ENCODE measurements at regions not wholly inside any gene's neighbourhood (a gene's known extent, or its start where the extent isn't known, plus 50 kb on each side); places are given as distances from the start of the nearest gene placed in this dataset.
A peak's percentile ranks its signal among the peaks of the same experiment; 100 is the strongest.

DNA sequence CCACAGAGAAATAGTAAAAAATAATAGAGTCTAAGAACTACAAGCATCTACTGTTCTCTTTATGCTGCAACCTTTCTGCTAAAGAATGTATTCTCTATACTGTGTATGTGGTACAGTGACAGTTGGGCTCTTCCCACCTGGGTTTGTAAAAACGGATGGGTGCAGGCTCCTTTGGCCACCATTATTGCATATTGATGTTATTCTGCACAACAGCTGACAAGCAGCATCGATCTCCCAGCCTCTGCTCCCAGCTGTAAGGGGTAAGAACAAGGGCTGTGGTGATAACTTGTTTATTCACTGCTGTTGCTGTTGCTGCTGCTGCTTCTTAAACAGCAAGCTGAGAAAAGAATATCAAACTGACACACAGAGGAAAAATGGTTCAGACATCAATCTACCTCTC, 56.1 kb downstream of the KCNRG start:
- Histone ChIP-seq H3K9me3 (ENCODE audit: low read depth, low read length) (no peaks in the 10 kb centered on the region), H3K4me1 (ENCODE audit: insufficient read depth, low read length) (peaks cover 17% of the 10 kb centered on the region), H3K4me3 (ENCODE audit: low read length) (no peak overlapping the region), H3K27me3 (ENCODE audit: insufficient read depth, low read length) (no peaks in the 10 kb centered on the region)

DNA sequence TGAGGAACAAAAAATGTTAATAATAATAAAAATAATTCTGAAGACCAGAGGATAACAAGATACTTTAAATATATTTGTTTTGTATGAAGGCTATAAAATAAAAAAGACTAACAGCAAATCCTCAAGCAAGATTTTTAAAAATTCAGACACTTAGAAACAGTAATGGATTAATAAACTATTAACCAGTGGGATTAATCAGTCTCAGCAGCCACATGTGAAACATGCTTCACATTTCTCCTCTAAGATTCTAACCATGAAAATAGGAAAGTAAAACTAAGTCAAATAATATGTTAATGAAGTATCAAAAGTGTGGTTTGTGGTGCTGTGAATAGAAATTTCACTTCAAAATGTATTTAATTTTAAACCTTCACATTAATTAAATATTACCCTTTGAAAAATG, 57.4 kb downstream of the KCNRG start:
- H3K9me3 ChIP-seq (ENCODE audit: low read depth, low read length), result no peaks in the 10 kb centered on the region
- no peaks in the 10 kb centered on the region for H3K27me3 ChIP-seq (ENCODE audit: insufficient read depth, low read length)
- H3K4me1 ChIP-seq (ENCODE audit: insufficient read depth, low read length), result peaks cover 17% of the 10 kb centered on the region
- no peak overlapping the region for H3K4me3 ChIP-seq (ENCODE audit: low read length)

DNA sequence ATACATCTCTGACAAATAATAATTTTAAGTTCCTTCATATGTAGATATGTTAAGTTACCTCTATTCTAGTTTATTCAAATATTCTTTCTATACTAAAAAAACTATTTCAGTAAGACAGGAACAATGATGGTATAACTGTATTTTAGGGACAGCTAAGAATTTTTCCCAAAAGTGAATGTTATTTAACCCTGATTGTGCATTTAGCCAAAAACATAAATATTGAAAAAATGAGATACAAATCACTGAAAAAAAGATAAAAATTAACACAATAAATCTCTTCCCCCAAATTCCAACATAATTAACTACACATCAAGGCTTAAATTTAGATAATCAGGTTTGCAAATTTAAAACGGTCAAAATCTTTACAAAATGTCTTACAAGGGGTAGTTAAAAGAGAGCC, 58.1 kb downstream of the KCNRG start:
- no peaks in the 10 kb centered on the region for H3K27me3 ChIP-seq (ENCODE audit: insufficient read depth, low read length)
- peaks cover 17% of the 10 kb centered on the region for H3K4me1 ChIP-seq (ENCODE audit: insufficient read depth, low read length)
- H3K9me3 ChIP-seq (ENCODE audit: low read depth, low read length), result no peaks in the 10 kb centered on the region
- no peak overlapping the region for H3K4me3 ChIP-seq (ENCODE audit: low read length)

DNA sequence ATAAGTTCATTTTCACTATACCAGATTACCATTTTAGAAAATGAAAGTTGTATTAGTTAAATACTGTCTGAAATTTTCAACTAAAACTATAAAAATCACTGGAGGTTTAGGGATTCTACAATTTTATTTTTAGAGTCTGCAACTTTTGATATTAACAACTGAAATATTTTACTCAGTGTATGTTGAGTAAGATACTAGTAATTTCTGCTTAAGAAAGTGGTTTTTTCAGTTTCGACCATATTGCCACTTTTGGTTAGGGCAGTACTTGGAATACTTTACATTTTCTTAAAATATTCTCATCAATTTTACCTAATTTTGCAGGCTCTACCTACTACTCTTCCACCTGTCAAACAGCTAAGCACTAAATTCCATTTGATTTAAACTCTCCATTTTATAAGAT, 59.6 kb downstream of the KCNRG start:
- Histone ChIP-seq H3K27me3 (ENCODE audit: insufficient read depth, low read length) (no peaks in the 10 kb centered on the region), H3K9me3 (ENCODE audit: low read depth, low read length) (no peaks in the 10 kb centered on the region), H3K4me3 (ENCODE audit: low read length) (no peak overlapping the region), H3K4me1 (ENCODE audit: insufficient read depth, low read length) (peaks cover 13% of the 10 kb centered on the region)

DNA sequence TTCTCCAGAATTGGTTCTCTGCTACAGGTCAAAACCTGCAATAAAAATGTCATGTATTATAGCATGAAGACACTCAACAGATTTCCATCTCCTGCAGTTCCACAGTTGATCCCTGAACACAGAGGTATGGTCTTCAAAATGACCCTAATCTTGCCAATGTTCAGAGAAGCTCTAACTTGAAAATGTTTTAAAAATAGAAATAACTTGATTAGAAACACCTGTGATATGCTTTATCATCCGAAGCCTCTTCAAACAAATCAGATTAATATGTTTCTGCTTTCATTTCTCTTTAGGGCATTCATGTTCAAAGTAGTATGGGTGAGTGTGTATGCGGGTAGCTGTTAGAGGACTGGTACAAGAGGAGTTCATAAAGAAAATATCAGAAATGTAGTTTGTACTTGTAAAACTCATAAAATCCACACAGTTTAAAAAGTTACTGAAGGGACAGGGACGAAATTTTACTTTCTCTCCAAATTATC, 60.4 kb downstream of the KCNRG start:
- Histone ChIP-seq H3K4me1 (ENCODE audit: insufficient read depth, low read length) (peaks cover 18% of the 10 kb centered on the region), H3K27me3 (ENCODE audit: insufficient read depth, low read length) (no peaks in the 10 kb centered on the region), H3K9me3 (ENCODE audit: low read depth, low read length) (no peaks in the 10 kb centered on the region), H3K4me3 (ENCODE audit: low read length) (no peak overlapping the region)

DNA sequence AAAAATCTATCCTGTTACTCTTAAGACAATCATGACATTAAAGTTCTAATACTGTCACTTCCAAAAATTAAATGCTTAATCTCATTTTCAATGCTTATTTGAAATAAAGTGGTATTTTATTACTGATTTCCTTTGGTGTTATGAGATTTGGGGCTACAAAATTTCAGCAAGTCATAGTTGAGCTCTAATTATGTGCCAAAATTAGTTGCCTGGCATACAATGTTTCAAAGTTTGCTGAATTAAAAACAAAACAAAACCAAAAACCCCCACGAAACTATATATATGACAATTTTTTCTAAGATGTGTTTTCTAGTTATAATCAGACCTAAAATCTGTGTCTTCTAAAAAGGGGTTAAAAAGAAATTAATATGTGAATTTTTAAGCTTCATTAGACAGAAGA, 62.2 kb downstream of the KCNRG start:
- Histone ChIP-seq H3K4me3 (ENCODE audit: low read length) (no peak overlapping the region), H3K9me3 (ENCODE audit: low read depth, low read length) (no peaks in the 10 kb centered on the region), H3K4me1 (ENCODE audit: insufficient read depth, low read length) (peaks cover 20% of the 10 kb centered on the region), H3K27me3 (ENCODE audit: insufficient read depth, low read length) (no peaks in the 10 kb centered on the region)

DNA sequence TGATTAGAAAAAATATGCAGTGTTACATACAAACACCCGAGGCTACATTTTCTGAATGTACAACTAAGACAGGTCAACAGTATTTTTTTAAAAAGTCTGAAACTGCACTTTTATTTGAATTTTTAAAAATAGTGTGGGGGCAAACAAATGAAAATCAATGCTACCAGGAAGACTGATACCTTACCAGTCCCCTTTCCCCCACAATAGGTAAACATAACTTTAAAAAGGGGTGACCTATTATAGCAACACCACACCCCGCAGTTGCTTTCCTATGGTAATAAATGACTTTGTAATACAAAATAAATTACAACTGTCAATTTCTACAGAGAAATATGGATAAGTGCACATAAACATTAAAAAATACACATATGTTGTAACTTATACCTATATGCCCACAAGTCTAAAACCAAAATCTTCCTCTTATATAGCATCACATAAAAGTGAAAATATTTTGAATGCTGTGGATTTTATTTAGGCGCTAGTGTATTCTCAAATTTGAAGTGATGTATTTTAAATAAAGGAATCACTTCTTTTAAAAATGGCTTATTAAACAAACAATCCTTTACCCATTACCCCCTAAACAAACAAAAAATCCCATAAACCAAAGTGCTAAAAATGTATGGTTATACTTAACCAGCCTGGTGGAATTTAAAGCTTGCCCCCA, 63.1 kb downstream of the KCNRG start:
- no peak overlapping the region for H3K4me3 ChIP-seq (ENCODE audit: low read length)
- H3K4me1 ChIP-seq (ENCODE audit: insufficient read depth, low read length), result peaks cover 29% of the 10 kb centered on the region
- H3K9me3 ChIP-seq (ENCODE audit: low read depth, low read length), result no peaks in the 10 kb centered on the region
- H3K27me3 ChIP-seq (ENCODE audit: insufficient read depth, low read length), result no peaks in the 10 kb centered on the region

DNA sequence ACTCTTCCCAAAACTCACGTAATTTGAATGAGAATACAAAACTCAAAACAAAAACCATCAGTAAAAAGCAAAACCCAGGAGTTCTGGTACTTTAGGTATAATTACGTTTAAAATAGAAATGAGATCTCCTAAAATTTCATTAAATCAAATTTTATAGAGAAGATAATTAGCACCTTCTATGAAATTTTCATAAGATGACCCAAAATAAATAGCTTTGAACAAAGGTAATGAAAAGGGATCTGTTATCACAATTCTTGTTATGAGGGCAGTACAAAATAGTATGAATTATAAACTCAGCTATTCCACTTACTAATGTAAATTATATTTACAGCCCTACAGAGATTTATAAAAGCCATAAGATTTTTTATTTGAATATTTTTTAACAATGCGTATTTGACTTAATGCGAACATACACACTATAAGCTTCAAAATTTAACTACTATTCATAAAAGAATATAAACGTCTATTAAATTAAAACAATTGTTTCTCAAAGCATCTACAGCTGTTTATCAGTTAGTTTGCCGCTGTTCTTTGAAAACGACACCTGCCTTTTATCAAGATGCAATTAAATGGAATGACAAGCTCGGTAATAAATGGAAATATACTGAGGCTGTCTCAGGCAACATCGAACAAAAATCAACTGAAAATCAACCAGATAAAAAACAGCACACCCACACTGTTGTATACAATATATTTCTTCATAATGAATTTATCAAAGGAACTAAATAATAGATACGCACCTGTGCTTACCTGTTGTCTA, 63.8 kb downstream of the KCNRG start:
- peak overlapping the region; percentile 7 for H3K4me3 ChIP-seq (ENCODE audit: low read length)
- no peaks in the 10 kb centered on the region for H3K27me3 ChIP-seq (ENCODE audit: insufficient read depth, low read length)
- no peaks in the 10 kb centered on the region for H3K9me3 ChIP-seq (ENCODE audit: low read depth, low read length)
- H3K4me1 ChIP-seq (ENCODE audit: insufficient read depth, low read length), result peaks cover 36% of the 10 kb centered on the region

DNA sequence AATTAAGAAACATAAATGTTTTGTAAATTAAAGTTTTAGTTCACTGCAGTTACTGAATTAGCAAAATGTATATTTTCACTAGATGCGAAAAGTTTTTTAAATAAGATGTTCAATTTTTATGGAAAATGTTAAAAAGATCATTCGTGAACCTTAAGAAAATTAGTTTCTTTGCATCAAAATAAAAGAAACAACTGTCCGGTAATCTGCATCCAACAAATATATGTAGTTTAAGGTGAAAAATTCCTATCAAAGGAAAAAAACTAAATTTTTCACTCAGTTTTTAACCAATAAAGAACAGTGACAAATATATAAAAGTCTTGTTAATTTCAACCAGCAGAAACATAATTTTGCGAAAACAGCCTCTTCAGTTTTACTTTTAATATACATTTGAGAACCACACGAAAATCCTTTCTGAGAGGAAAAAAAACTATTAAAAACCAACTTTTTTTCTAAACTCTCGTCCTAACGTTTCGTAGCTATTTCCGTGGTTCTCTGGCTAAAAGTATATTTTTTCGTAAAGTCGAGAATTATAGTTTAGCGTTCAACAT, 64.5 kb downstream of the KCNRG start:
- Histone ChIP-seq H3K9me3 (ENCODE audit: low read depth, low read length) (no peaks in the 10 kb centered on the region), H3K27me3 (ENCODE audit: insufficient read depth, low read length) (no peaks in the 10 kb centered on the region), H3K4me1 (ENCODE audit: insufficient read depth, low read length) (peaks cover 38% of the 10 kb centered on the region), H3K4me3 (ENCODE audit: low read length) (peak overlapping the region; percentile 75)

DNA sequence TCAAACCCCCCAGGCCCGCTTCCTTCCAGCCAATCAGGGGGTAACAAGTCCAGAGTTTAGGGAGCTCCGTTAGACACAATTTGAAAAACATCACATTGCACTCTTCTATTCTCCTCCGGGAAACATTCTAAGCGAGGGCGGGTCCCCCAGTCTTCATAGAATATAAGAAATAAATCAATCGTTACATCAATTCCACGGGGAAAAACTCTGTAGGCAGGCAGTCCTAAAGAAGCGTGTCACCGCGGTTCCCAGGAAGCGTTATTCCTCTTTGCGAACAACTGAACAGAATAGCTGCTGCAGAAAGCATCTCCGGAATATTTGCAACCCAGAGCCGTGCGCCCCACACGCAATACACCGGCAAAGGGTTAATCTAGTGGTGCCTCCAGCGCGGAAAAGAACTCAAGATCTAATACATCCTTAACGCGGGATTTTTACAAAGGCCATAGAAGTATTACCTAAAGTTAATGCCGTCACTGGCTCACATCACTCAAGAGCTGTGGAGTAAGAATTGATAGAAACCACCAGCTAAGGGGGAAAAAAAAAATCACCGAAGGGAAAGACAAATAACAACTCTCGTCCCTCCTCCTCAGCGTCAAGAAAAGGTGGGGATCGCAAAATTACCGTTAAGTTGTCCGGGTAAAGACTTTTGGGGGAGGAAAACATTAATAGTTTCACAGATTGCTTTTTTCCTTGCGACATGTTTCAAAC, 65.1 kb downstream of the KCNRG start:
- H3K27me3 ChIP-seq (ENCODE audit: insufficient read depth, low read length), result no peaks in the 10 kb centered on the region
- peak overlapping the region; percentile 75 for H3K4me3 ChIP-seq (ENCODE audit: low read length)
- no peaks in the 10 kb centered on the region for H3K9me3 ChIP-seq (ENCODE audit: low read depth, low read length)
- peaks cover 38% of the 10 kb centered on the region for H3K4me1 ChIP-seq (ENCODE audit: insufficient read depth, low read length)

DNA sequence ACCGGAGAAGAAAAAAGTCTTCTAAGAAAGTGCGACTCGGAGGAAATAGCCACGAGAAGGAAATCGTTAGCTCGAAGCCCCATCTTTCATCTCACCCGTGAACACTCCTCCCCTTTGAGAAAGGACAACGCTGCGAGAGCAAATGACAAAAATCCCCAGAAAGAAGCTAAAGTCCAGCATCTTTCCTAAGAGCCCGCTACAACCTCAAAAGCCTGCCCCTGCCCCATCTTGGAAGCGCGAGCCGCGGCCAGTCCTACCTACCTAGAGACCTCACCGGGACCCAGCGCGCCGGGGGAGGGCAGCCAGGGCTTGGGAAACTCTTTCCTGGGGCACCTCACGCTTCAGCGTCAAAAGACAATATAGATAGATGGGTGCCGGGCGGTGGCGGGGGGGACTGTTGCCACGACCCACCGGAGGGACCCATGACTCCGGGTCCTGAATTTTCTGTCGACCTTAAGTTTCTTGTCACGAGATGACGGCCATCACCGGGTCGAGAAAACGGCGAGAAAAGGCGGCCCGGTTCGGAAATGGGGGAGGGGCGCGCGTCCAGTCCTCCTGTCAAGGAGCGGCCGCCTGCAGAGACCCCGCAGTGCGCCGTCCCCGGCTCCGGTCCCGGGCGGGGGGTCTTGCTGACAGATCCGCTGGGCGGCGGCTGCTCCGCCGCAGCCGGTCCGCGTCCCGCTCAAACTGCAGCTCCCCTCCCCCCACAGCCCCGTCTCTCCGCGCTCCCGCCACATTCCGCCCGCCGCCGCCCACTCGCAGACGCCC, 65.9 kb downstream of the KCNRG start:
- Histone ChIP-seq H3K9me3 (ENCODE audit: low read depth, low read length) (no peaks in the 10 kb centered on the region), H3K4me3 (ENCODE audit: low read length) (peak overlapping the region; percentile 75), H3K4me1 (ENCODE audit: insufficient read depth, low read length) (peaks cover 31% of the 10 kb centered on the region), H3K27me3 (ENCODE audit: insufficient read depth, low read length) (no peaks in the 10 kb centered on the region)

DNA sequence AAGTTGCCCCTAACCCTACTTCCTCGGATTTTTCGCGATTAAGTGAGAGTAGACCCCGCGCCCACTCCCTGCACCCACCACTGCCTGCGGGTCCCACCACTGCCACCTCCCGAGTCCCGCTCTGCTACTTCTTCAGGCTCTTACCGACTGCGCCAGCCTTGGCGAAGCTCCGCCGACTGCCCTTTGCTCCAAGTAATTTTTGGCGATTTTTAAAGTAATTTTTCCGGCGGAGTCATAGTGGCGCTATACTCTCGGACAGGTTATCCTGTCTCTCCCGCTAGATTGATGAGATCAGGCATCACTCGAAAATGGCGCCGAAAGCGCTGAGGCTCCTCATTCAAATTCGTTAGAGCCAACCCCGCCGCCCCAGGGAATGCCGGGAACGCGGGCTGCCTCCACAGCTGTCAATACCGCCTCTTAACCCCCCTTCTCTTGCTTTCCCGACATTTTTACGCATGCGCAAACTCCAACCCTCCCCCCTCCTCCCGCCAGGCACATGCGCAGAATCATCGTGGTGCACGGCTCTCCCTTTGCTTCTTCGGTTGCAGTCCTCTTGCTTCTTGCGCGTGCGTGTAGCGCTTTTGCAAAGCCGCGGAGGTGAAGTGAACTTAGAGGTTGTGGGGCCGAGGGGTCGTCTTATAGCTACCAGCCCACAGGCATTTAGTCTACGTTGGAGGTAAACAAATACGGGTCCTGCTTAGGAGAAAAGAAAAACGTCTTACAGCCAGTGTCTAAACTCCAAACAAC, 66.6 kb downstream of the KCNRG start:
- no peaks in the 10 kb centered on the region for H3K9me3 ChIP-seq (ENCODE audit: low read depth, low read length)
- H3K27me3 ChIP-seq (ENCODE audit: insufficient read depth, low read length), result no peaks in the 10 kb centered on the region
- peaks cover 30% of the 10 kb centered on the region for H3K4me1 ChIP-seq (ENCODE audit: insufficient read depth, low read length)
- H3K4me3 ChIP-seq (ENCODE audit: low read length), result peak overlapping the region; percentile 75

DNA sequence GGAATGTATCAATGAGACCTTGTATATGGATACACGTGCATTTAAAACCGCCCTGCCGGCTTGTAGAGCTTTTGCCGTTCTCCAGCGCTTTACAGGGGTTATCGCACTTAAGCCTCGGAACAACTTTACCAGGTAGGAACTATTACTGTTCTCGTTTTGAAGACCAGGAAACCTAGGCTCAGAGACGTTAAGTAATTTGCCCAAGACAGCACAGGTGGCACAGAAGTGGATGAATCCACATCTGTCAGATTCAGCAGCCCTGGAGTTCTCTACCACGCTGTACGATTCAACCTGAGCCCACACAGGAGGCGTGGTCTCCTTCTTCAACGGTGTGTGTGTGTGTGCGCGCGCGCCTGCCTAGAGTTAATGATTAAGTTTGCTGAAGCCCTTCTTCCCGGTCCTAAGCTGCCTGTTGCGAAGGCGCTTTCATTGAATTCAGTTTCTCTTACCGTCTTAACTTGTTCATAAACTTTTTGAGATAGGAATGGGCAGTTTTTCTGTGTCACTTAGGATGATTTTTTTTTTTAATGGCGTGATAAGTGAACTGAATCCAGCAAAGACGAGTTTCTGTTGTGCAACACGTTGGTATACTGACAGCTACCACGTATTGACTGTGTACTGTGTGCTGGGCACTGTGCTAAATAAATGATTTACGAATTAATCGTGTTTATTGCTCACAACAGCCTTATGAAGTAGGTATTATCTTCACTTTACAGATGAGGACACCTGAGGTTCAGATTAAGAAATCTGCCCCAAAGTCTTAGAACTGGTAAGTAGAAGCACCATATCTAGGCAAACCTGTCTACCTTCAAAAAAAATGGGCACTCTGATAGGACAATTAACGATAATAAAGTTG, 67.4 kb downstream of the KCNRG start:
- peak overlapping the region; percentile 75 for H3K4me3 ChIP-seq (ENCODE audit: low read length)
- H3K9me3 ChIP-seq (ENCODE audit: low read depth, low read length), result no peaks in the 10 kb centered on the region
- H3K4me1 ChIP-seq (ENCODE audit: insufficient read depth, low read length), result peaks cover 30% of the 10 kb centered on the region
- no peaks in the 10 kb centered on the region for H3K27me3 ChIP-seq (ENCODE audit: insufficient read depth, low read length)

Data from mononuclear cell (primary cell).